ENCODE measurements at regions not wholly inside any gene's neighbourhood (a gene's known extent, or its start where the extent isn't known, plus 50 kb on each side); places are given as distances from the start of the nearest gene placed in this dataset.

GRCh38 chr3:44018926-44019325 is 222.8 kb upstream of the TOPAZ1 start:
- TF ChIP-seq CTCF (IDR thresholded peaks at IDR 0.05 in 4 of 5, conservative IDR thresholded peaks at IDR 0.05 in 1 of 5) = no peak
- TF ChIP-seq POLR2A (IDR thresholded peaks at IDR 0.05) = no peak

Measured in gastrocnemius medialis (tissue), 4 donors.